HG03060 (cell line): ENCODE measurements at regions not wholly inside any gene's neighbourhood (a gene's known extent, or its start where the extent isn't known, plus 50 kb on each side); places are given as distances from the start of the nearest gene placed in this dataset.
"Not testable (repeated sequence)": the region's sequence is repeated elsewhere in the genome, so short reads cannot be mapped to it uniquely, and the experiment has no call there.

Experiments
- ATAC-seq: cut with Tn5 transposase; IDR thresholded peaks from one replicate; pipeline ENCODE4 v1.9.1; 2021; ENCODE audit warnings: low read depth, moderate number of reproducible peaks; ENCODE audit not compliant: unreplicated experiment

- ATAC-seq = not testable (repeated sequence)
Observed at GRCh38 chrX:45467537-45467936, 266.9 kb upstream of the DIPK2B start.

GRCh38 chrX:45455732-45456131 is 255.1 kb upstream of the DIPK2B start:
- not testable (repeated sequence) for ATAC-seq

GRCh38 chrX:45454290-45454689 is 253.6 kb upstream of the DIPK2B start:
- ATAC-seq = no peak

- ATAC-seq = no peak
Observed at GRCh38 chrX:45449982-45450381, 249.3 kb upstream of the DIPK2B start.

GRCh38 chrX:45447995-45448394 is 247.3 kb upstream of the DIPK2B start:
- no peak for ATAC-seq

GRCh38 chrX:45447331-45447730 is 246.7 kb upstream of the DIPK2B start:
- no peak for ATAC-seq

GRCh38 chrX:45445745-45446412 is 245.2 kb upstream of the DIPK2B start:
- no peak for ATAC-seq

GRCh38 chrX:45437186-45437585 is 236.5 kb upstream of the DIPK2B start:
- no peak for ATAC-seq

GRCh38 chrX:45435481-45435880 is 234.8 kb upstream of the DIPK2B start:
- no peak for ATAC-seq

GRCh38 chrX:45434231-45434630 is 233.6 kb upstream of the DIPK2B start:
- no peak for ATAC-seq

- no peak for ATAC-seq
Observed at GRCh38 chrX:45428831-45429230, 228.2 kb upstream of the DIPK2B start.

- no peak for ATAC-seq
Observed at GRCh38 chrX:45424326-45424725, 223.7 kb upstream of the DIPK2B start.

- no peak for ATAC-seq
Observed at GRCh38 chrX:45422216-45422925, 221.7 kb upstream of the DIPK2B start.

- no peak for ATAC-seq
Observed at GRCh38 chrX:45421806-45422205, 221.1 kb upstream of the DIPK2B start.

GRCh38 chrX:45404206-45404605 is 203.5 kb upstream of the DIPK2B start:
- ATAC-seq = no peak

GRCh38 chrX:45401923-45402322 is 201.2 kb upstream of the DIPK2B start:
- no peak for ATAC-seq

GRCh38 chrX:45400951-45401725 is 200.5 kb upstream of the DIPK2B start:
- not testable (repeated sequence) for ATAC-seq

- no peak for ATAC-seq
Observed at GRCh38 chrX:45400027-45400779, 199.5 kb upstream of the DIPK2B start.

GRCh38 chrX:45385757-45386156 is 185.1 kb upstream of the DIPK2B start:
- ATAC-seq = no peak

GRCh38 chrX:45381841-45382240 is 181.2 kb upstream of the DIPK2B start:
- ATAC-seq = no peak

GRCh38 chrX:45381366-45381765 is 180.7 kb upstream of the DIPK2B start:
- no peak for ATAC-seq
